ENCODE measurements at regions not wholly inside any gene's neighbourhood (a gene's known extent, or its start where the extent isn't known, plus 50 kb on each side); places are given as distances from the start of the nearest gene placed in this dataset.

DNA sequence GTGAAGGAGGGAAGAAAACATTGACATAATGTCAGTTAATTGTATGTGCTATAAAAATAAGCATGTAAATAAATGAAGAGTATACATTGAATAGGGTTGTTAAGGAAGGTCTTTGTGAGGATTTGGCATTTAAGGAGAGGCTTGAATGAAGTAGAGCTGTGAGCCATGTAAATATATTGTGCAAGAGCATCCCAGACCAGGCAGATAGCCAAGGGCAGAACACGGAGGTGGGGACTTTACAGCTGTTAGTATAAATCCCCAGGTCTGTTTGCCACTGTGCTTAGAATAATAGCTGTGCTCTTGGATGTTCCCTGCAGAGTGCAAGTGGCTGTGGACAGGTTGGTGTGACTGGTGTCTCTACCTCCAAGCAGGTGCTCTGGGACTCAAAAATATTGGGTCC, 211.7 kb downstream of the LRRC70 start:
- WGBS (ENCODE audit: insufficient coverage, insufficient replicate concordance, low lambda C conversion rate, missing lambda C conversion rate): 28% methylated on average over 1 of the region's 1 CpG
- no peak for TF ChIP-seq POLR2A (IDR thresholded peaks at IDR 0.05; ENCODE audit: low read depth, low read length)
- no peak for TF ChIP-seq BHLHE40 (IDR thresholded peaks at IDR 0.05; ENCODE audit: borderline replicate concordance in 1 of 2, low read depth in 2 of 2, low read length in 1 of 2)
- TF ChIP-seq, protein P1, sequence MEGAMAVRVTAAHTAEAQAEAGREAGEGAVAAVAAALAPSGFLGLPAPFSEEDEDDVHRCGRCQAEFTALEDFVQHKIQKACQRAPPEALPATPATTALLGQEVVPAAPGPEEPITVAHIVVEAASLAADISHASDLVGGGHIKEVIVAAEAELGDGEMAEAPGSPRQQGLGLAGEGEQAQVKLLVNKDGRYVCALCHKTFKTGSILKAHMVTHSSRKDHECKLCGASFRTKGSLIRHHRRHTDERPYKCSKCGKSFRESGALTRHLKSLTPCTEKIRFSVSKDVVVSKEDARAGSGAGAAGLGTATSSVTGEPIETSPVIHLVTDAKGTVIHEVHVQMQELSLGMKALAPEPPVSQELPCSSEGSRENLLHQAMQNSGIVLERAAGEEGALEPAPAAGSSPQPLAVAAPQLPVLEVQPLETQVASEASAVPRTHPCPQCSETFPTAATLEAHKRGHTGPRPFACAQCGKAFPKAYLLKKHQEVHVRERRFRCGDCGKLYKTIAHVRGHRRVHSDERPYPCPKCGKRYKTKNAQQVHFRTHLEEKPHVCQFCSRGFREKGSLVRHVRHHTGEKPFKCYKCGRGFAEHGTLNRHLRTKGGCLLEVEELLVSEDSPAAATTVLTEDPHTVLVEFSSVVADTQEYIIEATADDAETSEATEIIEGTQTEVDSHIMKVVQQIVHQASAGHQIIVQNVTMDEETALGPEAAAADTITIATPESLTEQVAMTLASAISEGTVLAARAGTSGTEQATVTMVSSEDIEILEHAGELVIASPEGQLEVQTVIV (IDR thresholded peaks at IDR 0.05; ENCODE audit: borderline replicate concordance, partially characterized antibody): no peak
- TF ChIP-seq, protein P2, sequence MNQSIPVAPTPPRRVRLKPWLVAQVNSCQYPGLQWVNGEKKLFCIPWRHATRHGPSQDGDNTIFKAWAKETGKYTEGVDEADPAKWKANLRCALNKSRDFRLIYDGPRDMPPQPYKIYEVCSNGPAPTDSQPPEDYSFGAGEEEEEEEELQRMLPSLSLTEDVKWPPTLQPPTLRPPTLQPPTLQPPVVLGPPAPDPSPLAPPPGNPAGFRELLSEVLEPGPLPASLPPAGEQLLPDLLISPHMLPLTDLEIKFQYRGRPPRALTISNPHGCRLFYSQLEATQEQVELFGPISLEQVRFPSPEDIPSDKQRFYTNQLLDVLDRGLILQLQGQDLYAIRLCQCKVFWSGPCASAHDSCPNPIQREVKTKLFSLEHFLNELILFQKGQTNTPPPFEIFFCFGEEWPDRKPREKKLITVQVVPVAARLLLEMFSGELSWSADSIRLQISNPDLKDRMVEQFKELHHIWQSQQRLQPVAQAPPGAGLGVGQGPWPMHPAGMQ (IDR thresholded peaks at IDR 0.05; ENCODE audit: borderline replicate concordance): no peak
- no peak for TF ChIP-seq ZSCAN29 (IDR thresholded peaks at IDR 0.05)
- no peak for TF ChIP-seq EGR1 (IDR thresholded peaks at IDR 0.05; ENCODE audit: borderline replicate concordance in 1 of 2, low read depth in 2 of 2, low read length in 2 of 2)
- no peak for TF ChIP-seq MYB (IDR thresholded peaks at IDR 0.05; ENCODE audit: borderline replicate concordance, low read depth, low read length)
- TF ChIP-seq NFYB (IDR thresholded peaks at IDR 0.05; ENCODE audit: insufficient read depth, low read depth, low read length): no peak
- TF ChIP-seq RB1 (IDR thresholded peaks at IDR 0.05; ENCODE audit: borderline replicate concordance): no peak
- TF ChIP-seq SMARCA5 (IDR thresholded peaks at IDR 0.05): no peak
- TF ChIP-seq RBBP5 (conservative IDR thresholded peaks at IDR 0.05): no peak
- TF ChIP-seq, protein P3, sequence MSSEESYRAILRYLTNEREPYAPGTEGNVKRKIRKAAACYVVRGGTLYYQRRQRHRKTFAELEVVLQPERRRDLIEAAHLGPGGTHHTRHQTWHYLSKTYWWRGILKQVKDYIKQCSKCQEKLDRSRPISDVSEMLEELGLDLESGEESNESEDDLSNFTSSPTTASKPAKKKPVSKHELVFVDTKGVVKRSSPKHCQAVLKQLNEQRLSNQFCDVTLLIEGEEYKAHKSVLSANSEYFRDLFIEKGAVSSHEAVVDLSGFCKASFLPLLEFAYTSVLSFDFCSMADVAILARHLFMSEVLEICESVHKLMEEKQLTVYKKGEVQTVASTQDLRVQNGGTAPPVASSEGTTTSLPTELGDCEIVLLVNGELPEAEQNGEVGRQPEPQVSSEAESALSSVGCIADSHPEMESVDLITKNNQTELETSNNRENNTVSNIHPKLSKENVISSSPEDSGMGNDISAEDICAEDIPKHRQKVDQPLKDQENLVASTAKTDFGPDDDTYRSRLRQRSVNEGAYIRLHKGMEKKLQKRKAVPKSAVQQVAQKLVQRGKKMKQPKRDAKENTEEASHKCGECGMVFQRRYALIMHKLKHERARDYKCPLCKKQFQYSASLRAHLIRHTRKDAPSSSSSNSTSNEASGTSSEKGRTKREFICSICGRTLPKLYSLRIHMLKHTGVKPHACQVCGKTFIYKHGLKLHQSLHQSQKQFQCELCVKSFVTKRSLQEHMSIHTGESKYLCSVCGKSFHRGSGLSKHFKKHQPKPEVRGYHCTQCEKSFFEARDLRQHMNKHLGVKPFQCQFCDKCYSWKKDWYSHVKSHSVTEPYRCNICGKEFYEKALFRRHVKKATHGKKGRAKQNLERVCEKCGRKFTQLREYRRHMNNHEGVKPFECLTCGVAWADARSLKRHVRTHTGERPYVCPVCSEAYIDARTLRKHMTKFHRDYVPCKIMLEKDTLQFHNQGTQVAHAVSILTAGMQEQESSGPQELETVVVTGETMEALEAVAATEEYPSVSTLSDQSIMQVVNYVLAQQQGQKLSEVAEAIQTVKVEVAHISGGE (CRISPR knock-in tag; IDR thresholded peaks at IDR 0.05): no peak
- TF ChIP-seq, protein P4, sequence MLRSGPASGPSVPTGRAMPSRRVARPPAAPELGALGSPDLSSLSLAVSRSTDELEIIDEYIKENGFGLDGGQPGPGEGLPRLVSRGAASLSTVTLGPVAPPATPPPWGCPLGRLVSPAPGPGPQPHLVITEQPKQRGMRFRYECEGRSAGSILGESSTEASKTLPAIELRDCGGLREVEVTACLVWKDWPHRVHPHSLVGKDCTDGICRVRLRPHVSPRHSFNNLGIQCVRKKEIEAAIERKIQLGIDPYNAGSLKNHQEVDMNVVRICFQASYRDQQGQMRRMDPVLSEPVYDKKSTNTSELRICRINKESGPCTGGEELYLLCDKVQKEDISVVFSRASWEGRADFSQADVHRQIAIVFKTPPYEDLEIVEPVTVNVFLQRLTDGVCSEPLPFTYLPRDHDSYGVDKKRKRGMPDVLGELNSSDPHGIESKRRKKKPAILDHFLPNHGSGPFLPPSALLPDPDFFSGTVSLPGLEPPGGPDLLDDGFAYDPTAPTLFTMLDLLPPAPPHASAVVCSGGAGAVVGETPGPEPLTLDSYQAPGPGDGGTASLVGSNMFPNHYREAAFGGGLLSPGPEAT (IDR thresholded peaks at IDR 0.05; ENCODE audit: low read depth): no peak

More for the DNA sequence above, 211.7 kb downstream of the LRRC70 start:
- Histone ChIP-seq H3K9me3 (replicated peaks; ENCODE audit: control insufficient read depth, insufficient read depth, low read length) (no peaks in the 10 kb centered on the region), H3K27me3 (replicated peaks in 1 of 2; ENCODE audit: control insufficient read depth in 2 of 2, insufficient read depth in 2 of 2, low read length in 1 of 2) (no peaks in the 10 kb centered on the region; a peak in 1 of 4 replicates), H4K20me1 (ENCODE audit: control insufficient read depth, insufficient read depth) (no peaks in the 10 kb centered on the region), H3K9ac (ENCODE audit: control insufficient read depth, insufficient read depth, low read length) (no peak overlapping the region), H2AFZ (ENCODE audit: control insufficient read depth, low read depth, low read length) (no peak overlapping the region), H3K36me3 (ENCODE audit: control insufficient read depth in 2 of 2, insufficient read depth in 2 of 2, low read length in 1 of 2) (no peaks in the 10 kb centered on the region), H3K4me3 (no peak overlapping the region), H3K4me2 (ENCODE audit: control insufficient read depth, insufficient read depth) (no peak overlapping the region), H3K79me2 (ENCODE audit: control insufficient read depth, insufficient read depth, low read length) (no peaks in the 10 kb centered on the region), H3K27ac (ENCODE audit: control insufficient read depth, insufficient read depth) (no peak overlapping the region), H3K4me1 (ENCODE audit: control insufficient read depth, insufficient read depth, low read length) (no peaks in the 10 kb centered on the region)
- ATAC-seq: no peak
- intact Hi-C loops (cut with micrococcal nuclease; ENCODE audit: unreplicated experiment) (no loop called here), in situ Hi-C loops (cut with MboI) (loop anchor here (25.0 kb wide), 1 partner anchor 578 kb away; no protein-coding TSS in a partner anchor)
- no TSS peak for BruUV-seq (replicated peaks)
- DNase-seq (ENCODE audit: low read depth, low spot score): no peak
- POLR2A ChIA-PET: no interaction called here
- CTCF ChIA-PET: no interaction called here
- SMC1A ChIA-PET (ENCODE audit: uncharacterized antibody, unreplicated experiment): interaction anchor here (0.7 kb wide), 1 partner anchor 11 kb away, joined by 3 read pairs; no protein-coding TSS in a partner anchor
- FAIRE-seq: no peak
- RAD21 ChIA-PET (ENCODE audit: unreplicated experiment): no interaction called here

Measured in GM12878 (cell line).